Adrenal gland (tissue), 5 donors: ENCODE measurements at regions not wholly inside any gene's neighbourhood (a gene's known extent, or its start where the extent isn't known, plus 50 kb on each side); places are given as distances from the start of the nearest gene placed in this dataset.

Experiments used
- CTCF ChIP-seq, 6 experiments: fragments of 450-650 bp in 4 of 6; fragments of 200-600 bp in 2 of 6; sonication (generic) in 1 of 6; IDR thresholded peaks; 1 replicate in 5 of 6; 2 replicates in 1 of 6; pipeline versions ENCODE4 v1.5.1 to v1.8.0; 2016 to 2021; ENCODE audit warnings: antibody characterized with exemption in 6 of 6, mild to moderate bottlenecking in 2 of 6, moderate library complexity in 1 of 6
- POLR2A ChIP-seq, 2 donors: fragments of 450-650 bp; IDR thresholded peaks; one replicate each; pipeline ENCODE4 v1.6.1; 2017; ENCODE audit warnings: antibody characterized with exemption in 2 of 2, mild to moderate bottlenecking in 2 of 2, moderate library complexity in 1 of 2
- donor health status: DM: no; HTN: no; CAD: no.

GRCh38 chr3:152608696-152609594, 226.0 kb upstream of the P2RY1 start:
- TF ChIP-seq CTCF (IDR thresholded peaks at IDR 0.05) (no peak), POLR2A (IDR thresholded peaks at IDR 0.05) (no peak)
